ENCODE measurements at regions not wholly inside any gene's neighbourhood (a gene's known extent, or its start where the extent isn't known, plus 50 kb on each side); places are given as distances from the start of the nearest gene placed in this dataset.

DNA sequence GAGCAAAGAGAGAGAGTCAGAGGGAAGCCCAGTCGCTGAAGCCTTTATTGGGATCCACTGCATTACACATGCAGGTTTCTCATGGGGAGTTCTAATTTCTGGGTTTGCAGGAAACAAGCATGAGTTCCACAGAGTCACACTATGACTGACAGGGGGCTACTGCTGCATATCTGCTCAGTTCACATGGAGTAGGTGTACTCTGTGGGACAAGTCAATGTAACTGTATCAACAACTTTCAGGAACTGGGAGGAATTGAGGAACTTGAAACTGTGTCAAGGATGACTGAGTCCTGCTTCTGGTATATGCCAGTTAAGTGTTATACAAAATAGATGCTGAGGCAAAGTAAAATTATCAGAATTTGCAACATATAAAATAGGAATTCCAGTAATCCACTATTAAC is 110.8 kb downstream of the NPAP1 start:
- no peak for TF ChIP-seq POLR2A (IDR thresholded peaks at IDR 0.05)
- TF ChIP-seq, protein P1, sequence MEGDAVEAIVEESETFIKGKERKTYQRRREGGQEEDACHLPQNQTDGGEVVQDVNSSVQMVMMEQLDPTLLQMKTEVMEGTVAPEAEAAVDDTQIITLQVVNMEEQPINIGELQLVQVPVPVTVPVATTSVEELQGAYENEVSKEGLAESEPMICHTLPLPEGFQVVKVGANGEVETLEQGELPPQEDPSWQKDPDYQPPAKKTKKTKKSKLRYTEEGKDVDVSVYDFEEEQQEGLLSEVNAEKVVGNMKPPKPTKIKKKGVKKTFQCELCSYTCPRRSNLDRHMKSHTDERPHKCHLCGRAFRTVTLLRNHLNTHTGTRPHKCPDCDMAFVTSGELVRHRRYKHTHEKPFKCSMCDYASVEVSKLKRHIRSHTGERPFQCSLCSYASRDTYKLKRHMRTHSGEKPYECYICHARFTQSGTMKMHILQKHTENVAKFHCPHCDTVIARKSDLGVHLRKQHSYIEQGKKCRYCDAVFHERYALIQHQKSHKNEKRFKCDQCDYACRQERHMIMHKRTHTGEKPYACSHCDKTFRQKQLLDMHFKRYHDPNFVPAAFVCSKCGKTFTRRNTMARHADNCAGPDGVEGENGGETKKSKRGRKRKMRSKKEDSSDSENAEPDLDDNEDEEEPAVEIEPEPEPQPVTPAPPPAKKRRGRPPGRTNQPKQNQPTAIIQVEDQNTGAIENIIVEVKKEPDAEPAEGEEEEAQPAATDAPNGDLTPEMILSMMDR (IDR thresholded peaks at IDR 0.05) = no peak

Measured in stomach (tissue), 4 donors.